ENCODE measurements at regions not wholly inside any gene's neighbourhood (a gene's known extent, or its start where the extent isn't known, plus 50 kb on each side); places are given as distances from the start of the nearest gene placed in this dataset.
A peak's percentile ranks its signal among the peaks of the same experiment; 100 is the strongest.
"Not testable (repeated sequence)": the region's sequence is repeated elsewhere in the genome, so short reads cannot be mapped to it uniquely, and the experiment has no call there.

DNA sequence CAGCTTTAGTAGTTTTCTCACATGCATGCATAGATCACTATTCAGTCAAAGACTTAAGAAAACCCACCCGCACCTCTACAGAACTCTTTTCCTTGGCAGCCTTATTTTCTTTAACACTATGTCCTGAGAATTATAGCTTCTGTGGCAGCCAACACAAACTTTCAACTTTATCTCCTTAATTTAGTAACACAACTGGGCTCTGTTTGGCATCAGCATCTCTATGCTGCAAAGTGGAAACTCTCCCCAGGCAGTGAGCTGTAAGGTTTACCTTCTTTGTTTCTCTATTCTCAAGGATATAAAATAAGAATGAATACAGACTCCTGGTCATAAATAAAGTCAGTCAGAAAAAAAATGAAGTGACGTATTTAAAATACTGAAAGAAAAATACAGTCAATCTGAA lies 115.2 kb upstream of the PPP1R9A start:
- no peaks in the 10 kb centered on the region for H3K4me1 ChIP-seq (ENCODE audit: insufficient read depth, low read length)
- no peaks in the 10 kb centered on the region for H3K9me3 Mint-ChIP-seq (ENCODE audit: unreplicated experiment)
- FAIRE-seq (no peak), DNase-seq (ENCODE audit: low read depth) (no peak)
- no peaks in the 10 kb centered on the region for H3K4me1 Mint-ChIP-seq (ENCODE audit: low read depth, unreplicated experiment)
- H3K4me3 ChIP-seq (ENCODE audit: insufficient read depth, low read depth, low read length), result no peak overlapping the region
- peaks cover 3% of the 10 kb centered on the region for H3K27me3 Mint-ChIP-seq (ENCODE audit: low read depth, unreplicated experiment)
- H2AFZ ChIP-seq (ENCODE audit: low read depth, low read length), result no peak overlapping the region
- no peak overlapping the region for H3K27ac Mint-ChIP-seq (ENCODE audit: unreplicated experiment)
- TF ChIP-seq CTCF (IDR thresholded peaks at IDR 0.05; ENCODE audit: insufficient read depth, low read depth, low read length) (no peak), EZH2 (IDR thresholded peaks at IDR 0.05; ENCODE audit: insufficient read depth, low read length) (no peak)
- H3K36me3 Mint-ChIP-seq (ENCODE audit: low read depth, unreplicated experiment), result no peaks in the 10 kb centered on the region
- H3K27ac ChIP-seq (ENCODE audit: low read depth, low read length), result no peak overlapping the region
- H3K4me3 Mint-ChIP-seq (ENCODE audit: unreplicated experiment), result no peak overlapping the region
- no peak overlapping the region for H3K4me2 ChIP-seq (ENCODE audit: low read length)
- H3K36me3 ChIP-seq (ENCODE audit: insufficient read depth, low read length), result no peaks in the 10 kb centered on the region
- no peaks in the 10 kb centered on the region for H4K20me1 ChIP-seq (ENCODE audit: insufficient read depth, low read length)
- no peaks in the 10 kb centered on the region for H3K27me3 ChIP-seq (ENCODE audit: insufficient read depth, low read length)
- H3K79me2 ChIP-seq (ENCODE audit: insufficient read depth, low read length), result no peaks in the 10 kb centered on the region
- no peaks in the 10 kb centered on the region for H3K9me3 ChIP-seq (ENCODE audit: insufficient read depth, low read depth, low read length)
- H3K9ac ChIP-seq (ENCODE audit: low read length), result no peak overlapping the region

DNA sequence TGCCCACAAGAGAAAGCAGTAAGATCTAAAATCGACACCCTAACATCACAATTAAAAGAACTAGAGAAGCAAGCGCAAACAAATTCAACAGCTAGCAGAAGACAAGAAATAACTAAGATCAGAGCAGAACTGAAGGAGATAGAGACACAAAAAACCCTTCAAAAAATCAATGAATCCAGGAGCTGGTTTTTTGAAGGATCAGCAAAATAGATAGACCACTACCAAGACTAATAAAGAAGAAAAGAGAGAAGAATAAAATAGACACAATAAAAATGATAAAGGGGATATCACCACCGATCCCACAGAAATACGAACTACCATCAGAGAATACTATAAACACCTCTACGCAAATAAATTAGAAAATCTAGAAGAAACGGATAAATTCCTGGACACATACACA lies 110.0 kb upstream of the PPP1R9A start:
- DNase-seq (ENCODE audit: low read depth); H3K4me3 ChIP-seq (ENCODE audit: insufficient read depth, low read depth, low read length); H4K20me1 ChIP-seq (ENCODE audit: insufficient read depth, low read length); H2AFZ ChIP-seq (ENCODE audit: low read depth, low read length); H3K36me3 Mint-ChIP-seq (ENCODE audit: low read depth, unreplicated experiment); H3K36me3 ChIP-seq (ENCODE audit: insufficient read depth, low read length); H3K79me2 ChIP-seq (ENCODE audit: insufficient read depth, low read length); FAIRE-seq; H3K9ac ChIP-seq (ENCODE audit: low read length); H3K9me3 Mint-ChIP-seq (ENCODE audit: unreplicated experiment); H3K4me2 ChIP-seq (ENCODE audit: low read length); H3K4me3 Mint-ChIP-seq (ENCODE audit: unreplicated experiment); H3K4me1 ChIP-seq (ENCODE audit: insufficient read depth, low read length); H3K27ac ChIP-seq (ENCODE audit: low read depth, low read length); H3K9me3 ChIP-seq (ENCODE audit: insufficient read depth, low read depth, low read length); H3K27me3 ChIP-seq (ENCODE audit: insufficient read depth, low read length); H3K27me3 Mint-ChIP-seq (ENCODE audit: low read depth, unreplicated experiment); H3K27ac Mint-ChIP-seq (ENCODE audit: unreplicated experiment); H3K4me1 Mint-ChIP-seq (ENCODE audit: low read depth, unreplicated experiment): not testable (repeated sequence)

DNA sequence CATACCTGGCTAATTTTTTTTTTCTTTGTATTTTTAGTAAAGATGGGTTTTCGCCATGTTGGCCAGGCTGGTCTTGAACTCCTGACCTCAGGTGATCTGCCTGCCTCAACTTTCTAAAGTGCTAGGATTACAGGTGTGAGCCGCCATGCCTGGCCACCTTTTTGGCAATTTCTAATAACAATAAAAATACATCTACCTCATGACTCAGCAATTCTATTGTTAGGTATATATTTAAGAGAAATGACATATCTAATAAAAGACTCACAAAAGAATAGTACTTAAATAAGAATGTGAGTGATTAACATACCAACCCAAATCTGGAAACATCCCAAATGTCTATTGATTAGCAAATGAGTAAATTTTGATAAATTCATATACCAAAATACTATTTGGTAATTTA lies 103.6 kb upstream of the PPP1R9A start:
- H3K4me1 ChIP-seq (ENCODE audit: insufficient read depth, low read length), result no peaks in the 10 kb centered on the region
- no peak overlapping the region for H2AFZ ChIP-seq (ENCODE audit: low read depth, low read length)
- H3K9me3 Mint-ChIP-seq (ENCODE audit: unreplicated experiment), result no peaks in the 10 kb centered on the region
- no peak overlapping the region for H3K27ac ChIP-seq (ENCODE audit: low read depth, low read length)
- H3K36me3 ChIP-seq (ENCODE audit: insufficient read depth, low read length), result no peaks in the 10 kb centered on the region
- no peaks in the 10 kb centered on the region for H3K36me3 Mint-ChIP-seq (ENCODE audit: low read depth, unreplicated experiment)
- TF ChIP-seq EZH2 (IDR thresholded peaks at IDR 0.05; ENCODE audit: insufficient read depth, low read length), result no peak
- no peak for TF ChIP-seq CTCF (IDR thresholded peaks at IDR 0.05; ENCODE audit: insufficient read depth, low read depth, low read length)
- no peaks in the 10 kb centered on the region for H3K27me3 ChIP-seq (ENCODE audit: insufficient read depth, low read length)
- H3K27me3 Mint-ChIP-seq (ENCODE audit: low read depth, unreplicated experiment), result no peaks in the 10 kb centered on the region
- H3K4me3 Mint-ChIP-seq (ENCODE audit: unreplicated experiment), result no peak overlapping the region
- no peak overlapping the region for H3K4me3 ChIP-seq (ENCODE audit: insufficient read depth, low read depth, low read length)
- no peaks in the 10 kb centered on the region for H3K9me3 ChIP-seq (ENCODE audit: insufficient read depth, low read depth, low read length)
- FAIRE-seq (no peak), DNase-seq (ENCODE audit: low read depth) (no peak)
- H3K4me2 ChIP-seq (ENCODE audit: low read length), result no peak overlapping the region
- no peaks in the 10 kb centered on the region for H4K20me1 ChIP-seq (ENCODE audit: insufficient read depth, low read length)
- no peak overlapping the region for H3K27ac Mint-ChIP-seq (ENCODE audit: unreplicated experiment)
- no peak overlapping the region for H3K9ac ChIP-seq (ENCODE audit: low read length)
- no peaks in the 10 kb centered on the region for H3K4me1 Mint-ChIP-seq (ENCODE audit: low read depth, unreplicated experiment)
- H3K79me2 ChIP-seq (ENCODE audit: insufficient read depth, low read length), result no peaks in the 10 kb centered on the region

DNA sequence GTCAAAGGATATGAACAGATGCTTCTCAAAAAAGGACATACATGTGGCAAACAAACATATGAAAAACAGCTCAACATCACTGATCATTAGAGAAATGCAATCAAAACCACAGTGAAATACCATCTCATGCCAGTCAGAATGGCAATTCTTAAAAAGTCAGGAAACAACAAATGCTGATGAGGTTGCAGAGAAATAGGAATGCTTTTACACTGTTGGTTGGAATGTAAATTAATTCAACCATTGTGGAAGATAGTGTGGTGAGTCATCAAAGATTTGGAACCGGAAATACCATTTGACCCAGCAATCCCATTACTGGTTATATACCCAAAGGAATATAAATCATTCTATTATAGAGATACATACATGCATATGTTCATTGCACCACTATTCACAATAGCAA lies 98.7 kb upstream of the PPP1R9A start:
- not testable (repeated sequence) for H3K9me3 ChIP-seq (ENCODE audit: insufficient read depth, low read depth, low read length); H2AFZ ChIP-seq (ENCODE audit: low read depth, low read length); H3K36me3 Mint-ChIP-seq (ENCODE audit: low read depth, unreplicated experiment); H3K4me3 Mint-ChIP-seq (ENCODE audit: unreplicated experiment); FAIRE-seq; H3K9me3 Mint-ChIP-seq (ENCODE audit: unreplicated experiment); H3K4me1 Mint-ChIP-seq (ENCODE audit: low read depth, unreplicated experiment); H4K20me1 ChIP-seq (ENCODE audit: insufficient read depth, low read length); H3K27ac ChIP-seq (ENCODE audit: low read depth, low read length); H3K27me3 ChIP-seq (ENCODE audit: insufficient read depth, low read length); H3K27me3 Mint-ChIP-seq (ENCODE audit: low read depth, unreplicated experiment); H3K9ac ChIP-seq (ENCODE audit: low read length); H3K4me1 ChIP-seq (ENCODE audit: insufficient read depth, low read length); H3K27ac Mint-ChIP-seq (ENCODE audit: unreplicated experiment); H3K4me2 ChIP-seq (ENCODE audit: low read length); H3K79me2 ChIP-seq (ENCODE audit: insufficient read depth, low read length); H3K4me3 ChIP-seq (ENCODE audit: insufficient read depth, low read depth, low read length); H3K36me3 ChIP-seq (ENCODE audit: insufficient read depth, low read length)
- peak; percentile 37 for DNase-seq (ENCODE audit: low read depth)

Data from astrocyte (in vitro differentiated cells and primary cell).